Activated CD4-positive, alpha-beta memory T cell treated with anti-CD3 and anti-CD28 coated beads, Interleukin-2, amount 10 ng/mL, durations not matched to agents 7 days and 5 days (primary cell): ENCODE measurements at regions not wholly inside any gene's neighbourhood (a gene's known extent, or its start where the extent isn't known, plus 50 kb on each side); places are given as distances from the start of the nearest gene placed in this dataset.

ENCODE experiments used
- CTCF ChIA-PET: fragments of 350-600 bp; sonication (Branson Sonifier 250); formaldehyde crosslinking; loops from one replicate; lab custom pipeline; 2021; ENCODE audit warnings: antibody characterized with exemption, inconsistent platforms; lab: Charles Lee
- POLR2A ChIA-PET: fragments of 350-600 bp; sonication (Branson Sonifier 250); formaldehyde crosslinking; loops from one replicate; lab custom pipeline; 2021; ENCODE audit warnings: antibody characterized with exemption; lab: Charles Lee
- DNase-seq: peaks from one replicate; pipeline ENCODE4 v3.0.0-alpha.2; 2020
- H3K27ac Mint-ChIP-seq: one replicate; pipeline ENCODE4 v1.8.0; 2021; ENCODE audit warnings: mild to moderate bottlenecking, mixed read lengths
- H3K27me3 Mint-ChIP-seq: one replicate; pipeline ENCODE4 v1.8.0; 2021; ENCODE audit warnings: mixed read lengths
- H3K36me3 Mint-ChIP-seq: one replicate; pipeline ENCODE4 v1.8.0; 2021; ENCODE audit warnings: low read depth, mixed read lengths
- H3K4me1 Mint-ChIP-seq: one replicate; pipeline ENCODE4 v1.8.0; 2021; ENCODE audit warnings: mixed read lengths
- H3K4me3 Mint-ChIP-seq: one replicate; pipeline ENCODE4 v1.8.0; 2021; ENCODE audit warnings: mild to moderate bottlenecking, mixed read lengths
- H3K9me3 Mint-ChIP-seq: one replicate; pipeline ENCODE4 v1.8.0; 2021; ENCODE audit warnings: mixed read lengths

DNA sequence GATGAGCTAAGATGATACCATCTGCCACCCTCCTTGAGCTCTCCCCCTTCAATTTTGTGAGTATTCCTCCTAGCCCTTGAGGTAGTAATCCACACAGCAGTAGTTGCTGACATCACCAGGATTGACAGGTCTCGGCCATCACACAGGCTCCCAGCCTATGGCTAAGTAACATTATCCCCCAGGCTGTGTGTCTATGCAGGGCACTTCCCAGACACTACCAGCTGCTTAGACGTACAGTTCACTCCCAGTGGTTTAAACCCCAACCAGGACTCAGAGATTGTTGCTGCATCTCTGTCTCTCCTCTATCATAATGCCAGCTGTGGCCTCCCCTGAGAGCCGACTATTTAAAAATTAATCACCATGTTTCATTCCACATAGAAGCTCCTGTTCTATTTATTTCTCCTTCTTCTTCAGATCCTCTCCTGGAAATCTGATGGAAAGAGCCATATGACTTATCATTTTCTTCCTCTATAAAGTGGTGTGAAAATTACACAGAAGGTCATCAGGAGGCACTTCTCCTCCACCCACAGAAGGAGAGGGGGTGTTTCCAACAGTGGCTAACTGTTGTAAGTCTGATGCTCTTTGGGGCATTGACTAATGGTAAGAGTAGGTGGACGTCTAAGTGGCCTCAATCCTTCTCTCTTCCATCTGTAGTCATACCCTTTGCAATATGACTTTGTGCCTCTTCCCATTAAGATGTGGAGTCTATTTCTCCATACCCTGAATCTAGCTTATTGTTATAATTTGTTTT lies 396.3 kb downstream of the SETD4 start:
- no peaks in the 10 kb centered on the region for H3K9me3 Mint-ChIP-seq

DNA sequence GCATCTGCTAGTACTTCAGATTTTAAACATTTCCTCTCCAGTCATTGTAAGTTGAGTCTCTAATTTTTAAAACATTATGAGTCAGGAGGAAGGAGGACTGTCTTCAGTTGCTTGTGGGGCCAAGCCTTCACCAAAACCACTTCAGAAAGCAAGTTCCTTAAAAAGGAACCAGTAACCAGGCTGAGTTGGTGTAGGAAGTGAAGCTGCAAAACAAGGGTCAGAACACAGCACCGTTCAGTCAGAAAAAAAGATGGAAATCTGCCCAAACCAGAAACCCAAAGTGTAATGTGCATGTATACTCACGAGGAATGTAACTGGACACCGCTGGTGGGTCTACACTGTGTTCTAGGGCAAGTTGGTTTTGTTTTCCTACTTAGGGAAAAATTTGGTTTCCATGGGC lies 402.1 kb downstream of the SETD4 start:
- H3K27ac Mint-ChIP-seq: no peak overlapping the region
- POLR2A ChIA-PET: no interaction called here
- H3K4me3 Mint-ChIP-seq: no peak overlapping the region
- H3K4me1 Mint-ChIP-seq: peaks cover 6% of the 10 kb centered on the region
- no peak for DNase-seq
- CTCF ChIA-PET: no interaction called here
- H3K36me3 Mint-ChIP-seq: no peaks in the 10 kb centered on the region
- H3K27me3 Mint-ChIP-seq: peaks cover 12% of the 10 kb centered on the region
- H3K9me3 Mint-ChIP-seq: no peaks in the 10 kb centered on the region

More for the DNA sequence above, 396.3 kb downstream of the SETD4 start:
- Mint-ChIP-seq H3K4me1 (no peaks in the 10 kb centered on the region), H3K27ac (no peak overlapping the region), H3K27me3 (peaks cover 26% of the 10 kb centered on the region), H3K4me3 (no peak overlapping the region), H3K36me3 (no peaks in the 10 kb centered on the region)
- no peak for DNase-seq
- CTCF ChIA-PET: no interaction called here
- POLR2A ChIA-PET: no interaction called here

DNA sequence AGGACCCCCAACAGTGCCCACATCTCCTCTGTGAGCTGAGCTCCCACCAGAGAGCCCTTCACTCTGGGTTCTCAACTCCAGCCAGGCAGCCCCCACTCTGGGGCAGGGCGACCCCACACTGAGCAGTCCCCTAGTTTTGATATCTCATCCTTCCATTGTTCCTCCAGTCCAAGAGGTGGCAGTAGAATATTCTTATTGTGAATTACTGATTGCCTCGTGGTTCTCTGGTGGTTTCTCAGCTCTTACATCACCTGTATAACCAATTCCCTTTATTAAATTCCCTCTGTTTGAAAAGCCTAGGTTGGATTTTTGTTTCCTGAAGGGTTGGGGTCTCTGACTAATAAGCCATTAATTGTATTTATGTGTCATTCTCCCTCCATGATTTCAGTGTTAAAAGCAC lies 407.5 kb downstream of the SETD4 start:
- POLR2A ChIA-PET: no interaction called here
- Mint-ChIP-seq H3K36me3 (no peaks in the 10 kb centered on the region), H3K4me3 (no peak overlapping the region), H3K9me3 (no peaks in the 10 kb centered on the region), H3K27me3 (peaks cover 6% of the 10 kb centered on the region), H3K4me1 (peaks cover 2% of the 10 kb centered on the region), H3K27ac (no peak overlapping the region)
- no peak for DNase-seq
- CTCF ChIA-PET: no interaction called here

DNA sequence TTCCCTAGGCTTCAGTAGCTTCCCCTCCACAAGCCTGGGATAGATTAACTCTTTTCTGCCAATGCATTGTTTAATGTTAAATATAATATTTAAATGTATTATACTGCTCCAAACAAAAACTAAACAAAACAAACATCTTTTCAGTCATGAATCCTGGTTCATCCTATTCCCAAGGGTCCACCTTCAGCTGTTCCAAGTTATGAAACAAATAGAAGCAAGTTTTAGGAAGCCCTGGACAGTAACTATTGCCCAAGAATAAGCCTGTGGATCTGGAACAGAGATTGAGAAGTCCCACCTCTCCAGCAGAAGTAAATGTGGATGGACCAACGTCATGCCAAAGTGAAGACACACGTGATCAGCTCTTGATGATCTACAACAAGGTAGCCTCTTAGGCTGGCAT lies 408.1 kb downstream of the SETD4 start:
- no peaks in the 10 kb centered on the region for H3K9me3 Mint-ChIP-seq
- peaks cover 6% of the 10 kb centered on the region for H3K27me3 Mint-ChIP-seq
- no peaks in the 10 kb centered on the region for H3K36me3 Mint-ChIP-seq
- H3K4me3 Mint-ChIP-seq: no peak overlapping the region
- no peaks in the 10 kb centered on the region for H3K4me1 Mint-ChIP-seq
- ChIA-PET CTCF (no interaction called here), POLR2A (no interaction called here)
- H3K27ac Mint-ChIP-seq: no peak overlapping the region
- no peak for DNase-seq

DNA sequence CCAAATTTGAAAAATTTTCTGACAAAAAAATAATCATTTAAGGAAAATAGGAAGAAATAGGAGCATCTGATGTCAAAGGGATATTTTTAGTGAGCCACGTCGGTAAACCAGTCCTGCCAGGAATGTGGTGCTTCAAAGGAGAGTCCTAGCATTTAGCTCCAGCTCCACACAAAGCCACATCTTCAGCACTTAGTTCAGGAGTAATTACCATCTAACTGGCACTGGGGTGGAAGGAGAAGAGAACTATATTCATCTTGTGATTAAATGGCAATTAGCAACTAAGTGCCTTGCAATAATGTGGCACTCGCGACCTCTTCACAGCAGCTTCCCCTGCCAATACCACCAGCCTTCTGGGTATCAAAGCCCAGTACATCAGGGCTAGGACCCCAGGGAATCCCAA lies 409.1 kb downstream of the SETD4 start:
- peaks cover 4% of the 10 kb centered on the region for H3K27me3 Mint-ChIP-seq

DNA sequence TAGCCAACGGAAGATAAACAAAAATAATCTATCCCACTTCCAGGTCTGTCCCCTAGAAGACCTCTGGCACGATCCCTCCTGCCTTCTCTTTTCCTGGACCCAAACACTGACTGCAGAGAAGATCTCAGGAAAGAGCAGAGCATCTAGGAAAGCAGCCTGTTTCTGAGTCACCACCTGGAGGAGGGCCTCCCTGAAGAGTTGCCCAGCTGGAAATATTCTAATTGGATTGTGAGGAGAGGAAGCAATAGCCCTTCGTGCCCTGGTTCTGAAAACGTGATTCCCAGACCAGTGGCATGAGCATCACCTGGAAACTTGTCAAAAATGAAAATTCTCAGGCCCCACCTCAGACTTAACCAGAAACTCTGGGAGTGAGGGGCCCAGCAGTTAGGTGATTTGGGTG lies 411.1 kb downstream of the SETD4 start:
- H3K9me3 Mint-ChIP-seq: no peaks in the 10 kb centered on the region

More for the DNA sequence above, 409.1 kb downstream of the SETD4 start:
- Mint-ChIP-seq H3K27ac (no peak overlapping the region), H3K36me3 (no peaks in the 10 kb centered on the region), H3K9me3 (no peaks in the 10 kb centered on the region), H3K4me1 (no peaks in the 10 kb centered on the region), H3K4me3 (no peak overlapping the region)
- ChIA-PET POLR2A (no interaction called here), CTCF (no interaction called here)
- DNase-seq: no peak

DNA sequence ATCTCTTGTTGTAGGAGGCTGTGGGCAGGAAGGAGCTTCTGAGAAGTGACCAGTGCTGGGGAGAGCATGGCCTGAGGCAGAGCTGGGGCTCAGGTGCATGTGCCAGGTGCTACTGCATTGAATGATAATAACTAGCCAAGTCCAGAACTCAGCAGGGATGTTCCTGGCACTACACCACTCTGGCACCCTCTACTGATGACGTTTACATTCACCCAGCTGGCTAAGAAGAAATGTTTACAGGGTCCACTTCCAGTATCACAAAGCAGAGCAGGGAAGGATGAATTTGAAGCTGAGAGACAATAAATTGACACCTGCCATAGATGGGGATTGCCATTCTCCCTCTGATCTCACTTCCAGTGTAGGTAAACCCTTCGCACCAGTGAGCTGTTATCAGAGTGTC lies 411.8 kb downstream of the SETD4 start:
- H3K36me3 Mint-ChIP-seq: no peaks in the 10 kb centered on the region
- H3K9me3 Mint-ChIP-seq: no peaks in the 10 kb centered on the region
- DNase-seq: no peak
- CTCF ChIA-PET: no interaction called here
- H3K4me1 Mint-ChIP-seq: no peaks in the 10 kb centered on the region
- no peak overlapping the region for H3K4me3 Mint-ChIP-seq
- H3K27me3 Mint-ChIP-seq: peaks cover 10% of the 10 kb centered on the region
- POLR2A ChIA-PET: interaction anchor here (0.6 kb wide), 1 partner anchor 8 kb away, joined by 3 read pairs; no protein-coding TSS in a partner anchor
- no peak overlapping the region for H3K27ac Mint-ChIP-seq

More for the DNA sequence above, 411.1 kb downstream of the SETD4 start:
- Mint-ChIP-seq H3K36me3 (no peaks in the 10 kb centered on the region), H3K27me3 (peaks cover 10% of the 10 kb centered on the region), H3K27ac (no peak overlapping the region), H3K4me1 (no peaks in the 10 kb centered on the region), H3K4me3 (no peak overlapping the region)
- no peak for DNase-seq
- ChIA-PET POLR2A (interaction anchor here (0.6 kb wide), 1 partner anchor 8 kb away, joined by 3 read pairs; no protein-coding TSS in a partner anchor), CTCF (no interaction called here)

DNA sequence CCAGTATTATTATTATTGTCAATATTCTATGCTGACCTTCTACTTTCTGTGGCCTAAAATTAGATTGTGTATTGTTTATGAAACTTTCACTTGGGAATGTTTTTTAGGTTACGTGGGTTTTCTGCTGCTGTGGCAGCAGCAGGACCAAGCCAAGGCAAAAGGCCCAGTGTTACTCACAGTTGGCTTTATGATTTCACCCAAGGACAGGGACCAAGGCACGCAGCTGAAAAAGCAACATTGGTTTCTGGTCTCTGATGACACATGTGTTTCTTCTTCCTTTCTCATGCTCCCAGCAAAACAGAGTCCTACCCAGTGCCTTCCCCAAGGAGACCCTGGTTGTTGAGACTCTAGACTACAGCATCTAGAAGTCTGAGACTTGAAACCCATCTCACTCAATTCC lies 413.7 kb downstream of the SETD4 start:
- ChIA-PET CTCF (no interaction called here), POLR2A (no interaction called here)
- peaks cover 14% of the 10 kb centered on the region for H3K27me3 Mint-ChIP-seq
- H3K4me1 Mint-ChIP-seq: no peaks in the 10 kb centered on the region
- no peaks in the 10 kb centered on the region for H3K36me3 Mint-ChIP-seq
- H3K27ac Mint-ChIP-seq: no peak overlapping the region
- H3K9me3 Mint-ChIP-seq: no peaks in the 10 kb centered on the region
- H3K4me3 Mint-ChIP-seq: no peak overlapping the region
- DNase-seq: no peak

DNA sequence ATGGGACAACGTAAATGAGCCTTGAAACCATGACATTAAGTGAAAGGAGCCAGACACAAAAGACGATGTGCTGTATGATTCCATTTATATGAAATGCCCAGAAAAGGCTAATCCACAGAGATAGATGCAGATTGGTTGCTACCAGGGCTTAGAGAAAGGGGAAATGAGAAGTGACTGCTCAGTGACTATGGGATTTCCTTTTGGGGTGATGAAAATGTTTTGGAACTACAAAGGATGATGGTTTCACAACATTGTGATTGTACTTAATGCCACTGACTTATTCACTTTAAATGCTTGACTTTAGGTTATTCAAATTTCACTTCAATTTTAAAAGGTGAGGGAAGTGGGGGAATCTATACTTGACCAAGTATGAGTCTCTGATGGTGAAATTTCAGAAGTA lies 414.3 kb downstream of the SETD4 start:
- Mint-ChIP-seq H3K36me3 (no peaks in the 10 kb centered on the region), H3K4me3 (no peak overlapping the region), H3K27me3 (peaks cover 14% of the 10 kb centered on the region), H3K9me3 (no peaks in the 10 kb centered on the region), H3K27ac (no peak overlapping the region), H3K4me1 (no peaks in the 10 kb centered on the region)
- DNase-seq: no peak
- ChIA-PET POLR2A (no interaction called here), CTCF (no interaction called here)

DNA sequence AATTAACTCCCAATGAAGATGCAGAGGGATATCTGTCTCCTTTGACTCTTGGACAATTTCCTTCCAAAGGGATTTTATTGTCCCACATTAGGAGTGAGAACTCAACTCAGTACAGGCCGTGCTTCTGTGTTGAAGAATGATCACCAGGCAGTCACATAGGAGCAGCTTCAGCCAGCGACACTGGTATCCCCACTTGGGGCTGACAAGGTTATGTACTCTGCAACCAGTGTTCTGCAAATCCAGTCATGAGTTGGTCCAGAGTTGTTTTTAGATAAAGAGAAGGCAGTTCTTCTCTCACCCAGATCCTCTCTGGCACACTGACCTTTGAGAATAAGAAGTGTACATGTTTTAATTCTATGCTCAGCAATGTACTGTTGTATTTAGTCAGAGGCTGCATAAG lies 415.8 kb downstream of the SETD4 start:
- Mint-ChIP-seq H3K4me3 (no peak overlapping the region), H3K4me1 (no peaks in the 10 kb centered on the region), H3K36me3 (no peaks in the 10 kb centered on the region), H3K9me3 (no peaks in the 10 kb centered on the region), H3K27me3 (peaks cover 22% of the 10 kb centered on the region), H3K27ac (no peak overlapping the region)
- ChIA-PET POLR2A (no interaction called here), CTCF (no interaction called here)
- no peak for DNase-seq

DNA sequence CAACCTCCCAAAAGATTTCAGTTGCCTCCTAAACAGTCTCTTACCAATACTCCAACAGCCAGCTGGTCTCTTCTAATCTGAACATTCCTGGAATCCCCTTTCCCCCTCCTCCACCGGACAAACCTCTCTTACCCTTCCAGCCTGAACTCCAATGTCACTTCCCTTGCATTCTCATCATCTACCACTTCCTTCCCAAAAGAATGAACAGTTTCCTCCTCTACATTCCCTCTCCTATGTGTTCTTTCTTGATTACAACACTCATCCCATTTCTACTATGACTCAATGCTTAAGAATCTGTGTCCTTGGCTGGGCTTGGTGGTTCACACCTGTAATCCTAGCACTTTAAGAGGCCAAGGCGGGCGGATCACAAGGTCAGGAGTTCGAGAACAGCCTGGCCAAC lies 417.1 kb downstream of the SETD4 start:
- Mint-ChIP-seq H3K4me1 (no peaks in the 10 kb centered on the region), H3K27me3 (peaks cover 26% of the 10 kb centered on the region), H3K4me3 (no peak overlapping the region), H3K9me3 (no peaks in the 10 kb centered on the region), H3K27ac (no peak overlapping the region), H3K36me3 (no peaks in the 10 kb centered on the region)
- ChIA-PET POLR2A (no interaction called here), CTCF (no interaction called here)
- DNase-seq: no peak

DNA sequence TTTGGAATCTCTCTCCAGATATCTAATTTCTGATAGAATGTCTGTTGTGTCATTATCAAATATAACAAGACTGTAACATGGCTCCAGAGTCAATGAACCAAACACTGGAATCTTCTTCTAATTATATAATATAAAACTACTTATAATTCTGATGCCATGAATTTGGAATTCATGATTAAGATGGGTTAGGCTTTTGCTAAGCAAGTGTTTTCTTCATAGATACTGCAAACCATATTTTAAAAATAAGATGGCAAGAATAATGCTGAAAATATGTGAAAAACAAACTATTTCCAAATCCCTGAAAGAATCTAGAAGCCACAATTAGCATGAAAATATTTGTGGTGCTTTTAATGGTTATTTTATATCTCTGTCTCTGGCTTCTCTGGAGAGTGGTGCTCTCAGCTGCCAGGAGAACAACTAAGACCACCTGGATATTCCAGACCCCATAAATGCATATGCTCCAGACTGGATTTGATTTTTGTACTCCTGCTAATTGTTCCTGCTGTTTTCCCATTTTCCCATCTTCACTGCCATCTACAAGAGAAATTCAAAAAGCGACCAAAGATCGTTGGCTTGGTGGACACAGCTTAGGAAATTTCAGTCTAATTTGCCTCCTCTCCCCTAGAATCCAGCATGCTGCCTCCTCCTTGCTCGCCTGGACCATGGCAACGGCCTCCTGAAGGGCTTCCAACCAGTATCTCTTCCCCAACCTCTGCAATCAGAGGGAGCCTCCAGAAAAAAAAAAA lies 418.9 kb downstream of the SETD4 start:
- Mint-ChIP-seq H3K4me3 (no peak overlapping the region), H3K27me3 (peaks cover 29% of the 10 kb centered on the region), H3K4me1 (no peaks in the 10 kb centered on the region), H3K27ac (no peak overlapping the region), H3K9me3 (no peaks in the 10 kb centered on the region), H3K36me3 (no peaks in the 10 kb centered on the region)
- ChIA-PET POLR2A (no interaction called here), CTCF (no interaction called here)
- DNase-seq: no peak

DNA sequence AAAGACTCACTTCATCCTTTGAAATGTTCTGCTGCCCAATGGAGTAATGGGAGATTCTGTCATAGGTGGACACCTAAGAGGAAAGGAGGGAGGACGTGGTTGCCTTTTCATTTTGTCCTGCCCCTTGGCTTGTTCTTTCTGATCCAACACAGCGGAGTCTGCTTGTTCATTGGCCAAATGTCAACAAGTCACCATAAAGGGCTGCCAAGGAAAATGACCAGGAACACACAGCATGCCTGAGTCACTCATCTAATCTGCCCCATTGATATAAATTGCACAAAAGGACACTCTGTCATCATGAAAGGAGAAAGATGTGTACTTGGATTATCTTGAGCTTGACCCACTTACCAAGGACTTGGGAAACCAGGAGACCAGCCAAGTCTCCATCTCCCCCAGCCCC lies 422.9 kb downstream of the SETD4 start:
- Mint-ChIP-seq H3K36me3 (no peaks in the 10 kb centered on the region), H3K27me3 (peaks cover 20% of the 10 kb centered on the region), H3K27ac (no peak overlapping the region), H3K4me3 (no peak overlapping the region), H3K9me3 (no peaks in the 10 kb centered on the region), H3K4me1 (no peaks in the 10 kb centered on the region)
- CTCF ChIA-PET: no interaction called here
- POLR2A ChIA-PET: no interaction called here
- no peak for DNase-seq

DNA sequence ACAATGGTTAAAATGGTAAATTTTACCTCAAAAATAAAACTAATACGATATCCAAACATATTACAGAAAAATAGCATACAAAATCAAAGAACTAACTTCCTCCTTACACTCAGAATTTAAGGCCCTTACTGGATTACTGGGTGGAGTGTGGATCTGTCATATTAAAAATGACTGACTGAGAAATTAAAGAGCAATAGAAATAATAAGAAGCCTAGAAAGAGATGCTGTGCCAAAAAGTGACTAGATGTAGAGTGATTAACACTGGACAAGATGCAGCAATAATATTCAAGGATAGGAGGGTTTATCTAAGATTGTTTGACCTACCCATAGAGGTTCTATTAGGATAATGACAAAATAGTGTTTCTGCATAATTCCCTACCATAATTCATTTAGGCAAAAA lies 424.3 kb downstream of the SETD4 start:
- no peak overlapping the region for H3K27ac Mint-ChIP-seq
- no peak for DNase-seq
- POLR2A ChIA-PET: no interaction called here
- no peaks in the 10 kb centered on the region for H3K9me3 Mint-ChIP-seq
- CTCF ChIA-PET: no interaction called here
- no peaks in the 10 kb centered on the region for H3K36me3 Mint-ChIP-seq
- H3K4me3 Mint-ChIP-seq: no peak overlapping the region
- peaks cover 20% of the 10 kb centered on the region for H3K27me3 Mint-ChIP-seq
- no peaks in the 10 kb centered on the region for H3K4me1 Mint-ChIP-seq
